GM12892 (cell line): ENCODE measurements at regions not wholly inside any gene's neighbourhood (a gene's known extent, or its start where the extent isn't known, plus 50 kb on each side); places are given as distances from the start of the nearest gene placed in this dataset.

Experiments used
- POLR2AphosphoS5 ChIP-seq: IDR thresholded peaks from 2 replicates; pipeline ENCODE4 v1.6.1; 2011; ENCODE audit warnings: low read depth, low read length, control low read depth
- TAF1 ChIP-seq: IDR thresholded peaks from 2 replicates; pipeline ENCODE4 v1.6.1; 2011; ENCODE audit warnings: low read depth, mild to moderate bottlenecking, control low read depth, low read length, borderline replicate concordance

- TF ChIP-seq TAF1 (no peak), POLR2AphosphoS5 (no peak)
Measured at GRCh38 chr12:114829833-114830232, 145.9 kb upstream of the TBX3 start.
